PC-9 (cell line): ENCODE measurements at regions not wholly inside any gene's neighbourhood (a gene's known extent, or its start where the extent isn't known, plus 50 kb on each side); places are given as distances from the start of the nearest gene placed in this dataset.

Source experiments
- BruUV-seq: library from RNA; stranded (reverse); fragments of 400-500 nt; replicated peaks from 2 replicates; lab custom pipeline; 2021; lab: Mats Ljungman, UMichigan
- CTCF ChIA-PET: fragments of 300-600 bp; sonication (Branson Sonifier 250); formaldehyde crosslinking; loops from one replicate; lab custom pipeline; 2022; ENCODE audit warnings: antibody characterized with exemption; lab: Charles Lee
- POLR2A ChIA-PET: fragments of 300-600 bp; sonication (Branson Sonifier 250); formaldehyde crosslinking; loops from one replicate; lab custom pipeline; 2022; ENCODE audit warnings: antibody characterized with exemption; ENCODE audit not compliant: unreplicated experiment; lab: Charles Lee
- DNase-seq, 2 experiments: peaks; one replicate each; pipeline versions ENCODE4 v3.0.0 to v3.0.0-alpha.2; 2015 to 2022; ENCODE audit warnings: mixed read lengths in 1 of 2
- H2AFZ ChIP-seq: fragments of 200-600 bp; sonication (generic); 2 replicates; pipeline ENCODE4 v1.8.1; 2017; ENCODE audit warnings: antibody characterized with exemption
- H3F3A ChIP-seq: fragments of 200-600 bp; sonication (generic); 2 replicates; pipeline ENCODE4 v1.8.1; 2017; ENCODE audit warnings: antibody characterized with exemption, mild to moderate bottlenecking, low read depth; ENCODE audit not compliant: insufficient read depth
- H3K27ac ChIP-seq: fragments of 200-600 bp; sonication (generic); 2 replicates; pipeline ENCODE4 v1.6.1; 2016; ENCODE audit warnings: mixed run types
- H3K27me3 ChIP-seq: fragments of 200-600 bp; sonication (generic); 2 replicates; pipeline ENCODE4 v1.6.1; 2016; ENCODE audit warnings: low read depth, mixed run types; ENCODE audit not compliant: insufficient read depth
- H3K36me3 ChIP-seq: fragments of 200-600 bp; sonication (generic); 2 replicates; pipeline ENCODE4 v1.6.1; 2016; ENCODE audit warnings: low read depth, mixed run types
- H3K4me1 ChIP-seq: fragments of 200-600 bp; sonication (generic); replicated peaks from 2 replicates; pipeline ENCODE4 v1.6.1; 2016; ENCODE audit warnings: mixed run types; ENCODE audit not compliant: insufficient read depth
- H3K4me2 ChIP-seq: fragments of 200-600 bp; sonication (generic); 2 replicates; pipeline ENCODE4 v1.6.1; 2017; ENCODE audit warnings: mixed run types
- H3K4me3 ChIP-seq: fragments of 200-600 bp; sonication (generic); 2 replicates; pipeline ENCODE4 v1.6.1; 2016; ENCODE audit warnings: mixed run types
- H3K79me2 ChIP-seq: fragments of 200-600 bp; sonication (generic); 2 replicates; pipeline ENCODE4 v1.6.1; 2017; ENCODE audit warnings: low read depth, mixed run types
- H3K9me2 ChIP-seq: fragments of 200-600 bp; sonication (generic); 2 replicates; pipeline ENCODE4 v1.8.1; 2017; ENCODE audit warnings: mild to moderate bottlenecking; ENCODE audit not compliant: insufficient read depth
- H3K9me3 ChIP-seq: fragments of 200-600 bp; sonication (generic); 2 replicates; pipeline ENCODE4 v1.8.1; 2016; ENCODE audit warnings: low read depth; ENCODE audit not compliant: insufficient read depth
- H4K20me1 ChIP-seq: fragments of 200-600 bp; sonication (generic); 2 replicates; pipeline ENCODE4 v1.8.1; 2017; ENCODE audit not compliant: insufficient read depth
- CTCF ChIP-seq: fragments of 200-600 bp; sonication (generic); conservative IDR thresholded peaks from 2 replicates; pipeline ENCODE4 v1.6.1; 2017; ENCODE audit warnings: mixed run types, antibody characterized with exemption, mild to moderate bottlenecking, moderate library complexity
- EZH2 ChIP-seq: fragments of 200-600 bp; sonication (generic); IDR thresholded peaks from 2 replicates; pipeline ENCODE4 v1.8.0; 2017; ENCODE audit warnings: antibody characterized with exemption, low read depth
- intact Hi-C: fragments of 100-400 bp; cut with micrococcal nuclease; formaldehyde crosslinking; loops from one replicate; pipeline ENCODE4 v1.10.0; 2022; ENCODE audit not compliant: unreplicated experiment

GRCh38 chr16:76669288-76669687, 392.1 kb downstream of the CNTNAP4 start:
- Histone ChIP-seq H3K4me1 (no peaks in the 10 kb centered on the region), H3K4me2 (no peak overlapping the region), H3K27ac (no peak overlapping the region), H3K4me3 (no peak overlapping the region), H3K36me3 (no peaks in the 10 kb centered on the region), H3K27me3 (no peaks in the 10 kb centered on the region), H3K9me3 (no peaks in the 10 kb centered on the region), H3F3A (no peaks in the 10 kb centered on the region), H2AFZ (no peak overlapping the region), H3K79me2 (no peaks in the 10 kb centered on the region), H3K9me2 (no peaks in the 10 kb centered on the region), H4K20me1 (no peaks in the 10 kb centered on the region)
- BruUV-seq: no TSS peak
- ChIA-PET CTCF (no interaction called here), POLR2A (no interaction called here)
- TF ChIP-seq CTCF (no peak), EZH2 (no peak)
- intact Hi-C loops: no loop called here
- DNase-seq: no peak

- ChIA-PET CTCF (no interaction called here), POLR2A (no interaction called here)
- no peaks in the 10 kb centered on the region for H3K9me2 ChIP-seq
- no peaks in the 10 kb centered on the region for H3K4me1 ChIP-seq
- no peak for DNase-seq
- no peaks in the 10 kb centered on the region for H3F3A ChIP-seq
- no peak for TF ChIP-seq CTCF
- no peak for TF ChIP-seq EZH2
- no peak overlapping the region for H2AFZ ChIP-seq
- H3K4me3 ChIP-seq: no peak overlapping the region
- H3K36me3 ChIP-seq: no peaks in the 10 kb centered on the region
- no peak overlapping the region for H3K27ac ChIP-seq
- H3K79me2 ChIP-seq: no peaks in the 10 kb centered on the region
- BruUV-seq: no TSS peak
- no peaks in the 10 kb centered on the region for H3K27me3 ChIP-seq
- H4K20me1 ChIP-seq: no peaks in the 10 kb centered on the region
- intact Hi-C loops: no loop called here
- H3K9me3 ChIP-seq: no peaks in the 10 kb centered on the region
- H3K4me2 ChIP-seq: no peak overlapping the region
Observed at GRCh38 chr16:76670125-76670857, 393.1 kb downstream of the CNTNAP4 start.

- POLR2A ChIA-PET: no interaction called here
- BruUV-seq: no TSS peak
- H3F3A ChIP-seq: peaks cover 13% of the 10 kb centered on the region
Observed at GRCh38 chr16:76676356-76676755, 399.2 kb downstream of the CNTNAP4 start.

More at GRCh38 chr16:76676356-76676755, 399.2 kb downstream of the CNTNAP4 start:
- Histone ChIP-seq H3K36me3 (no peaks in the 10 kb centered on the region), H4K20me1 (no peaks in the 10 kb centered on the region), H3K9me2 (no peaks in the 10 kb centered on the region), H3K9me3 (no peaks in the 10 kb centered on the region), H3K27me3 (no peaks in the 10 kb centered on the region), H3K79me2 (no peaks in the 10 kb centered on the region), H3K4me3 (no peak overlapping the region), H3K4me2 (no peak overlapping the region), H3K4me1 (peaks cover 12% of the 10 kb centered on the region), H3K27ac (peak overlapping the region; percentile 45; the same call in 1 of the 2 replicates), H2AFZ (no peak overlapping the region)
- CTCF ChIA-PET: no interaction called here
- intact Hi-C loops: no loop called here
- TF ChIP-seq CTCF (no peak), EZH2 (no peak)
- peak; percentile 21 to 88 for DNase-seq
